NCI-H1105 treated with DMSO at 0.1 percent for 48 hours (cell line): ENCODE measurements at regions not wholly inside any gene's neighbourhood (a gene's known extent, or its start where the extent isn't known, plus 50 kb on each side); places are given as distances from the start of the nearest gene placed in this dataset.

Experiments
- DNase-seq: peaks from one replicate; lab custom pipeline; 2025; lab: John Stamatoyannopoulos, UW

- peak; percentile 20 for DNase-seq
Measured at GRCh38 chr13:34627509-34628208, 314.4 kb upstream of the NBEA start.

- no peak for DNase-seq
Measured at GRCh38 chr13:34628209-34628682, 313.8 kb upstream of the NBEA start.

- no peak for DNase-seq
Measured at GRCh38 chr13:34634448-34634847, 307.6 kb upstream of the NBEA start.

- peak; percentile 19 for DNase-seq
Measured at GRCh38 chr13:34637138-34637537, 304.9 kb upstream of the NBEA start.

- no peak for DNase-seq
Measured at GRCh38 chr13:34637636-34638035, 304.4 kb upstream of the NBEA start.

- no peak for DNase-seq
Measured at GRCh38 chr13:34638897-34639296, 303.2 kb upstream of the NBEA start.

GRCh38 chr13:34640179-34640992 lies 301.7 kb upstream of the NBEA start:
- no peak for DNase-seq

- no peak for DNase-seq
Measured at GRCh38 chr13:34640993-34641330, 301.1 kb upstream of the NBEA start.

GRCh38 chr13:34647379-34648150 lies 294.5 kb upstream of the NBEA start:
- no peak for DNase-seq

GRCh38 chr13:34654203-34654602 lies 287.9 kb upstream of the NBEA start:
- DNase-seq, result no peak

GRCh38 chr13:34654647-34655046 lies 287.4 kb upstream of the NBEA start:
- no peak for DNase-seq

- no peak for DNase-seq
Measured at GRCh38 chr13:34655554-34655953, 286.5 kb upstream of the NBEA start.

- DNase-seq, result no peak
Measured at GRCh38 chr13:34657716-34658115, 284.4 kb upstream of the NBEA start.

GRCh38 chr13:34667286-34668218 lies 274.5 kb upstream of the NBEA start:
- DNase-seq, result no peak

- DNase-seq, result peak; percentile 1
Measured at GRCh38 chr13:34671137-34671536, 270.9 kb upstream of the NBEA start.

GRCh38 chr13:34672631-34673030 lies 269.4 kb upstream of the NBEA start:
- no peak for DNase-seq

GRCh38 chr13:34675626-34676025 lies 266.4 kb upstream of the NBEA start:
- no peak for DNase-seq

GRCh38 chr13:34678154-34678553 lies 263.9 kb upstream of the NBEA start:
- DNase-seq, result no peak

GRCh38 chr13:34681405-34681955 lies 260.6 kb upstream of the NBEA start:
- no peak for DNase-seq

- no peak for DNase-seq
Measured at GRCh38 chr13:34695063-34695462, 247.0 kb upstream of the NBEA start.

GRCh38 chr13:34696296-34696695 lies 245.8 kb upstream of the NBEA start:
- DNase-seq, result peak; percentile 4
